ENCODE measurements at regions not wholly inside any gene's neighbourhood (a gene's known extent, or its start where the extent isn't known, plus 50 kb on each side); places are given as distances from the start of the nearest gene placed in this dataset.

DNA sequence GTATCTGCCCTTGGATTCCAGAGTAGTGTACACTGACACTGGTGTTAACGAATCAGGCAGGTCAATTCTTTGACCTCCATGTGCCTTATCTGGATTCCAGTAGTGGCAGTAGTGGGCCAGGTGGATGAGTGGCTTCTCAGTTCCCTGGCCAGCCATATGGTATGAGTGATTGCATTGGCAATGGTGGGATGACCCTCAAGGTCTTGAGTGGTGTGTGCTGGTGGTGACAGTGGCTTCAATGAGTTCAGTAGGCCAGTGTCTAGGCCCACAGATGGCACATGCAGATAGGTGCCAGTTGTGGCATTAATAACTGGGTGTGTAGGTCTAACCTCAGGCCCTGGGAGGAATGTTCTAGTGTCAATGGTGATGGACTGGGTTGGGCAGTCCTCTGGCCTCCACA, 674.1 kb upstream of the NXPH2 start:
- TF ChIP-seq FOXM1 (IDR thresholded peaks at IDR 0.05; ENCODE audit: borderline replicate concordance) (no peak), NFRKB (IDR thresholded peaks at IDR 0.05) (no peak), SUZ12 (IDR thresholded peaks at IDR 0.05) (no peak), L3MBTL2 (conservative IDR thresholded peaks at IDR 0.05) (no peak), FOXK2 (IDR thresholded peaks at IDR 0.05) (no peak), BHLHE40 (IDR thresholded peaks at IDR 0.05; ENCODE audit: borderline replicate concordance) (no peak), ZNF384 (IDR thresholded peaks at IDR 0.05) (no peak), ELF4 (IDR thresholded peaks at IDR 0.05) (no peak), ARNT (IDR thresholded peaks at IDR 0.05) (no peak), SP1 (IDR thresholded peaks at IDR 0.05) (no peak), LEF1 (IDR thresholded peaks at IDR 0.05; ENCODE audit: borderline replicate concordance) (no peak), CTBP1 (IDR thresholded peaks at IDR 0.05; ENCODE audit: borderline replicate concordance) (no peak), HDGF (IDR thresholded peaks at IDR 0.05; ENCODE audit: borderline replicate concordance) (no peak)
- TF ChIP-seq, protein P1, sequence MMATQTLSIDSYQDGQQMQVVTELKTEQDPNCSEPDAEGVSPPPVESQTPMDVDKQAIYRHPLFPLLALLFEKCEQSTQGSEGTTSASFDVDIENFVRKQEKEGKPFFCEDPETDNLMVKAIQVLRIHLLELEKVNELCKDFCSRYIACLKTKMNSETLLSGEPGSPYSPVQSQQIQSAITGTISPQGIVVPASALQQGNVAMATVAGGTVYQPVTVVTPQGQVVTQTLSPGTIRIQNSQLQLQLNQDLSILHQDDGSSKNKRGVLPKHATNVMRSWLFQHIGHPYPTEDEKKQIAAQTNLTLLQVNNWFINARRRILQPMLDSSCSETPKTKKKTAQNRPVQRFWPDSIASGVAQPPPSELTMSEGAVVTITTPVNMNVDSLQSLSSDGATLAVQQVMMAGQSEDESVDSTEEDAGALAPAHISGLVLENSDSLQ (IDR thresholded peaks at IDR 0.05) = no peak
